GM21529 (cell line): ENCODE measurements at regions not wholly inside any gene's neighbourhood (a gene's known extent, or its start where the extent isn't known, plus 50 kb on each side); places are given as distances from the start of the nearest gene placed in this dataset.
A peak's percentile ranks its signal among the peaks of the same experiment; 100 is the strongest.

Experiments
- ATAC-seq: cut with Tn5 transposase; IDR thresholded peaks from one replicate; pipeline ENCODE4 v1.9.1; 2021; ENCODE audit not compliant: unreplicated experiment

- no peak for ATAC-seq
Observed at GRCh38 chr6:167508919-167509852, 184.3 kb downstream of the TTLL2 start.

- no peak for ATAC-seq
Observed at GRCh38 chr6:167509853-167510220, 185.0 kb downstream of the TTLL2 start.

- ATAC-seq = no peak
Observed at GRCh38 chr6:167510648-167511047, 185.8 kb downstream of the TTLL2 start.

- ATAC-seq = no peak
Observed at GRCh38 chr6:167512696-167513375, 187.9 kb downstream of the TTLL2 start.

- ATAC-seq = no peak
Observed at GRCh38 chr6:167513778-167514177, 188.9 kb downstream of the TTLL2 start.

GRCh38 chr6:167514524-167514923 lies 189.6 kb downstream of the TTLL2 start:
- ATAC-seq = no peak

- ATAC-seq = no peak
Observed at GRCh38 chr6:167515873-167516507, 191.1 kb downstream of the TTLL2 start.

GRCh38 chr6:167517254-167517916 lies 192.5 kb downstream of the TTLL2 start:
- ATAC-seq = no peak

GRCh38 chr6:167523426-167523825 lies 198.5 kb downstream of the TTLL2 start:
- ATAC-seq = no peak

GRCh38 chr6:167524261-167525111 lies 199.6 kb downstream of the TTLL2 start:
- no peak for ATAC-seq

- ATAC-seq = no peak
Observed at GRCh38 chr6:167525774-167526173, 200.9 kb downstream of the TTLL2 start.

GRCh38 chr6:167526465-167527368 lies 201.8 kb downstream of the TTLL2 start:
- no peak for ATAC-seq

GRCh38 chr6:167528239-167528638 lies 203.4 kb downstream of the TTLL2 start:
- peak; percentile 80 for ATAC-seq

GRCh38 chr6:167528976-167529375 lies 204.1 kb downstream of the TTLL2 start:
- no peak for ATAC-seq

- no peak for ATAC-seq
Observed at GRCh38 chr6:167529444-167530335, 204.8 kb downstream of the TTLL2 start.

GRCh38 chr6:167530951-167531350 lies 206.1 kb downstream of the TTLL2 start:
- ATAC-seq = no peak

GRCh38 chr6:167532410-167533288 lies 207.8 kb downstream of the TTLL2 start:
- no peak for ATAC-seq
